Hepatocyte (in vitro differentiated cells): ENCODE measurements at regions not wholly inside any gene's neighbourhood (a gene's known extent, or its start where the extent isn't known, plus 50 kb on each side); places are given as distances from the start of the nearest gene placed in this dataset.

Source experiments
- CTCF ChIP-seq: fragments of 200-600 bp; sonication (generic); IDR thresholded peaks from 2 replicates; pipeline ENCODE4 v1.5.1; 2016; ENCODE audit warnings: antibody characterized with exemption, mild to moderate bottlenecking; ENCODE audit not compliant: poor library complexity
- EZH2 ChIP-seq: fragments of 200-600 bp; sonication (generic); IDR thresholded peaks from 2 replicates; pipeline ENCODE4 v1.6.1; 2016; ENCODE audit warnings: antibody characterized with exemption, mild to moderate bottlenecking, borderline replicate concordance
- EZH2phosphoT487 ChIP-seq: fragments of 200-600 bp; sonication (generic); IDR thresholded peaks from one replicate; pipeline ENCODE4 v1.6.1; 2018; ENCODE audit warnings: antibody characterized with exemption, mild to moderate bottlenecking, low read depth, moderate library complexity; ENCODE audit not compliant: unreplicated experiment, severe bottlenecking

- TF ChIP-seq CTCF (no peak), EZH2phosphoT487 (no peak), EZH2 (no peak)
These were observed 138.6 kb upstream of the CAMK1G start for GRCh38 chr1:209444961-209445360.
